ENCODE measurements at regions not wholly inside any gene's neighbourhood (a gene's known extent, or its start where the extent isn't known, plus 50 kb on each side); places are given as distances from the start of the nearest gene placed in this dataset.

DNA sequence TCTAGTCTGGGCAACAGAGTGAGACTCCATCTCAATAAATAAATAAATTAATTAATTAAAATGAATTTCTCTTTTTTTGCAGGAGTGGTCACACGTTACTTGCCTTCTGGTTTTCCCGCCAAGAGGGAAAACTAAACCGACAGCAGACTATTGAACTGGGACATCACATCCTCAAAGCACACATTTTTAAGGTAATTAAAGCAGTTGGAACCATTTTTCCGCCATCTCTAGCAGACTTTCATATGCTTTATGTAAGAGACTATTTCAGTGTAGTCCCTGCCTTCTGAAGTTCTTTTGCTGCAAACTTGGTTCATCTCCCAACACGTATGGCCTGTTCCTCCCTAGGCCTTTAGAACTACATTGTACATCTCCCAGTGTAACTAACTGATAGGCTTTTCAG, 66.5 kb downstream of the CYB561 start:
- TF ChIP-seq TEAD4 (IDR thresholded peaks at IDR 0.05) (no peak), NFIC (IDR thresholded peaks at IDR 0.05) (no peak), RAD21 (IDR thresholded peaks at IDR 0.05; ENCODE audit: low read depth) (no peak), CEBPB (IDR thresholded peaks at IDR 0.05) (no peak), TAF1 (IDR thresholded peaks at IDR 0.05; ENCODE audit: low read depth) (no peak), REST (IDR thresholded peaks at IDR 0.05; ENCODE audit: low read depth) (no peak), YY1 (IDR thresholded peaks at IDR 0.05; ENCODE audit: low read depth) (no peak), CREB1 (IDR thresholded peaks at IDR 0.05; ENCODE audit: low read depth) (no peak), EP300 (IDR thresholded peaks at IDR 0.05; ENCODE audit: borderline replicate concordance) (no peak)
